ENCODE measurements at regions not wholly inside any gene's neighbourhood (a gene's known extent, or its start where the extent isn't known, plus 50 kb on each side); places are given as distances from the start of the nearest gene placed in this dataset.

DNA sequence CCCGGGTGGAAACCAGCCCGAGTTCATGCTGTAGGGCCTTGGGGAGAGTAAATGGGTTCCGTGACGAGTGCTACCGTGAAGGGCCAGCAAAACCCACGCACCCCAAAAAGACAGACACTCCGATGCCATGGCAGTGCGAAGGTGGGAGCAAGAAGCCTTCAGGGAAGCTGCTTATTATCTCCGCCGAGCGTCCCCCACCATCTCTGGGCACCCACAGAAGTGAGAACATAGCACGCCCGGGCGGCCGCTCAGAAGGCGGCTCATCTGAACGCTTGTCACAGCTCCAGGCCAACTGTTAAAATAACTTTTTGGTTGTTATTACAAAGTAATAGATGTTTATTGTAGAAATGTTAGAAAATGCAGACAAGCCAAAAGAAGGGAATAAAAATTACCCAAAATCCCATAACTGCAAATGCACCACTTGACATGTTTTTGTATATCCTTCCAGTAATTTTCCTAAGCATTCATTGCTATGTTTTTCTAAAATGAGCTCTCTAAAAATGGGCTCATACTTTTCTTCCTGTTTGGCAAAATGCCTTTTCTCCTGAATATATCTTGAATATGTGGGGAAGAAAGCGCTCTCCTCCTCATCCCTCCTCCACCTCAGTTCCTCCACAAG, 234.9 kb downstream of the NPHP4 start (continued):
- TF ChIP-seq SIN3A (IDR thresholded peaks at IDR 0.05; ENCODE audit: low read depth) (no peak), POLR2A (IDR thresholded peaks at IDR 0.05; ENCODE audit: borderline replicate concordance, extremely low read depth, insufficient read depth, insufficient read length) (no peak), POLR2AphosphoS5 (IDR thresholded peaks at IDR 0.05; ENCODE audit: low read depth, low read length) (no peak)

DNA sequence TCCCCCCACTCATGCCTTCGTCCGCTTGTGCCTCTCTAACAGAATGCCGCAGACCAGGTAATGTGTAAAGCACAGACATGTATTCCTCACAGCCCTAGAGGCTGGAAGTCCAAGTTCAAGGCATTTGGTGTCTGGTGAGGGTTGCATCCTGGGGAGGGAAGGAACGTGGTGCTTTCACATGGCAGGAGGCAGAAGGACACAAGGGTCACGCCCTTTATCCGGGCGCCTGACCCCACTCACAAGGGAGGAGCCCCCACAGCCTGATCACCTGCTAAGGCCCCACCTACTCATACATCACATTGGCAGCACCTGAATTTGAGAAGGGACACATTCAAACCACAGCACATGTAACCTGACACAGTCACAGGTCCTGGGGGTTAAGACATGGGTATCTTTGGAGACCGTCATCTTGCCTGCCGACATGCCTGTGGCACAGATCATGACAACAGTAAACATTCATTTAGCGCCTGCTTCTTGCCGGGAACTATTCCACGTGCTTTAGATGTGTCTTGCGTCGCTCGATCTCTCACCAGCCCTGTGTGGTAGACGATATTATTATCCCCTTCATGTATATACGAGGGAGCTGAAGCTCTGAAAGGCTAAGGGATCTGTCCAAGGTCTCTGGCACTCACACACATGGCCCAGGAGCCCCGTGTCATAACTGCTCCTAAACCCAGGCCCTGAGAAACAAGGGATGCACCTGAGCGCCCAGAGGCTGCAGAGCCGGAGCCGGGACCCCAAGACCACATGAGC, 235.6 kb downstream of the NPHP4 start:
- H3K27me3 ChIP-seq (ENCODE audit: insufficient read depth, low read length) = no peaks in the 10 kb centered on the region
- CTCF ChIA-PET = no interaction called here
- TF ChIP-seq POLR2A (IDR thresholded peaks at IDR 0.05; ENCODE audit: borderline replicate concordance, extremely low read depth, insufficient read depth, insufficient read length) = no peak
- TF ChIP-seq ELF1 (IDR thresholded peaks at IDR 0.05; ENCODE audit: borderline replicate concordance, low read depth) = no peak
- TF ChIP-seq REST (IDR thresholded peaks at IDR 0.05; ENCODE audit: low read depth) = no peak
- TF ChIP-seq RAD21 (IDR thresholded peaks at IDR 0.05; ENCODE audit: low read depth) = no peak
- no peak for TF ChIP-seq EZH2 (IDR thresholded peaks at IDR 0.05)
- no peak for TF ChIP-seq ZFX (IDR thresholded peaks at IDR 0.05)
- no peak for TF ChIP-seq POLR2AphosphoS5 (IDR thresholded peaks at IDR 0.05; ENCODE audit: low read depth, low read length)
- no peak for TF ChIP-seq TCF7L2 (IDR thresholded peaks at IDR 0.05; ENCODE audit: borderline replicate concordance, extremely low read depth, insufficient read depth, insufficient read length)
- TF ChIP-seq EGR1 (IDR thresholded peaks at IDR 0.05; ENCODE audit: low read depth) = no peak
- TF ChIP-seq ZBTB33 (IDR thresholded peaks at IDR 0.05; ENCODE audit: extremely low read depth, insufficient replicate concordance, low read length) = no peak
- TF ChIP-seq MAX (IDR thresholded peaks at IDR 0.05) = no peak
- TF ChIP-seq FOSL1 (IDR thresholded peaks at IDR 0.05; ENCODE audit: low read depth) = no peak
- no peak for TF ChIP-seq SP1 (IDR thresholded peaks at IDR 0.05; ENCODE audit: low read depth)
- no peak for TF ChIP-seq ZNF274 (IDR thresholded peaks at IDR 0.05; ENCODE audit: low read depth, low read length)
- no peak for TF ChIP-seq JUND (IDR thresholded peaks at IDR 0.05)

More for the DNA sequence above, 235.6 kb downstream of the NPHP4 start:
- Histone ChIP-seq H3K9me2 (ENCODE audit: insufficient read depth) (no peaks in the 10 kb centered on the region), H3K27ac (ENCODE audit: low read depth, low read length) (no peak overlapping the region), H4K20me1 (ENCODE audit: insufficient read depth) (no peaks in the 10 kb centered on the region), H3K9me3 (ENCODE audit: control insufficient read depth in 1 of 2, insufficient read depth in 1 of 2, low read depth in 1 of 2, low read length in 2 of 2) (peaks cover 0 to 5% of the 10 kb centered on the region in 2 experiments; a peak in 1 of 4 replicates), H2AFZ (ENCODE audit: low read depth, low read length, poor library complexity, severe bottlenecking) (no peak overlapping the region), H3K9ac (ENCODE audit: low read length) (no peak overlapping the region), H3K4me3 (replicated peaks in 1 of 2; ENCODE audit: low read depth in 1 of 2, low read length in 2 of 2) (no peak overlapping the region), H3K79me2 (ENCODE audit: insufficient read depth, low read length) (no peaks in the 10 kb centered on the region), H3K4me2 (ENCODE audit: low read length) (no peak overlapping the region), H3K4me1 (ENCODE audit: control insufficient read depth in 1 of 2, insufficient read depth in 2 of 2, low read length in 2 of 2) (no peaks in the 10 kb centered on the region), H3K36me3 (ENCODE audit: control insufficient read depth in 1 of 2, insufficient read depth in 2 of 2, low read length in 2 of 2) (no peaks in the 10 kb centered on the region)
- ATAC-seq (no peak), DNase-seq (ENCODE audit: low read depth, low spot score) (no peak)
- intact Hi-C loops (cut with micrococcal nuclease) = no loop called here
- RAD21 ChIA-PET (ENCODE audit: low non-redundant PET in 1 of 2, low total read pairs in 2 of 2, uncharacterized antibody in 2 of 2, unreplicated experiment in 2 of 2) = no interaction called here
- POLR2A ChIA-PET = no interaction called here
- no TSS peak for BruUV-seq (replicated peaks)

Measured in HCT116 (cell line).